Heart left ventricle (tissue), 16 donors: ENCODE measurements at regions not wholly inside any gene's neighbourhood (a gene's known extent, or its start where the extent isn't known, plus 50 kb on each side); places are given as distances from the start of the nearest gene placed in this dataset.
A peak's percentile ranks its signal among the peaks of the same experiment; 100 is the strongest.

Experiments used
- ATAC-seq, 4 donors: fragments of 200-7000 bp; cut with Tn5 transposase; one replicate each; pipeline ENCODE4 v1.9.1; 2020 to 2022; ENCODE audit warnings: moderate library complexity in 4 of 4, mild to moderate bottlenecking in 3 of 4, moderate number of reproducible peaks in 1 of 4
- DNase-seq, 5 donors: peaks; one replicate each; pipeline ENCODE4 v3.0.0-alpha.2; 2020
- H3K27ac ChIP-seq, 12 donors: fragments of 200-600 bp; sonication (generic) in 4 of 12; one replicate each; pipeline versions ENCODE4 v1.5.0 to v1.8.0; 2016 to 2022; ENCODE audit warnings: mild to moderate bottlenecking in 2 of 12
- H3K27me3 ChIP-seq, 9 donors: fragments of 200-600 bp; sonication (generic) in 2 of 9; one replicate each; pipeline versions ENCODE4 v1.5.1 to v1.8.0; 2016 to 2022; ENCODE audit warnings: mild to moderate bottlenecking in 3 of 9
- H3K36me3 ChIP-seq, 9 donors: fragments of 200-600 bp; sonication (generic) in 2 of 9; one replicate each; pipeline versions ENCODE4 v1.5.0 to v1.8.0; 2018 to 2022; ENCODE audit warnings: mild to moderate bottlenecking in 2 of 9
- H3K4me1 ChIP-seq, 12 donors: fragments of 200-600 bp; sonication (generic) in 4 of 12; one replicate each; pipeline versions ENCODE4 v1.5.0 to v1.8.0; 2016 to 2022; ENCODE audit warnings: mild to moderate bottlenecking in 3 of 12
- H3K4me3 ChIP-seq, 12 donors: fragments of 200-600 bp; sonication (generic) in 4 of 12; one replicate each; pipeline versions ENCODE4 v1.5.0 to v1.8.0; 2017 to 2022; ENCODE audit warnings: mild to moderate bottlenecking in 9 of 12, moderate library complexity in 4 of 12
- H3K9me3 ChIP-seq, 12 donors: fragments of 200-600 bp; sonication (generic) in 4 of 12; one replicate each; pipeline versions ENCODE4 v1.5.0 to v1.8.0; 2016 to 2022; ENCODE audit warnings: mild to moderate bottlenecking in 1 of 12
- POLR2A ChIP-seq, 2 donors: fragments of 450-650 bp; IDR thresholded peaks; one replicate each; pipeline ENCODE4 v1.6.1; 2017; ENCODE audit warnings: antibody characterized with exemption in 2 of 2, mild to moderate bottlenecking in 2 of 2, moderate library complexity in 2 of 2
- WGBS, 4 donors: extraction: QIAGEN DNeasy Blood & Tissue Kit in 2 of 4; methylation state at CpG; one replicate each; pipeline versions ENCODE4 v1.1.5 to v1.1.7; 2013 to 2018; 5-methylcytosine and 5-hydroxymethylcytosine counted together
- intact Hi-C, 10 donors: fragments of 100-400 bp; cut with DNase I; formaldehyde crosslinking; loops; one replicate each; pipeline versions ENCODE4 v1.11.1 to v1.14.2; 2022
- TF ChIP-seq, protein P1 (sequence below), 12 donors: fragments of 200-600 bp; sonication (generic) in 4 of 12; IDR thresholded peaks; one replicate each; pipeline versions ENCODE4 v1.5.0 to v1.8.0; 2018 to 2022; ENCODE audit warnings: antibody characterized with exemption in 12 of 12, mild to moderate bottlenecking in 5 of 12
- donor health status: ischemic (EF 13 %, LVEDD 7.1; RV severe dilation, severe dysfunction).
- donor health status: healthy with polysubstance abuse.
- donor health status: DM: no; HTN: yes; CAD: no.
- donor health status: DM: no; HTN: no; CAD: no.
- donor health status: ischemic (EF 25% LVEDD 6.9; RV normal size, moderate dysfunction).
- donor health status: ischemic (EF 25% LVEDD 5.7; RV mildly dilated, moderate dysfunction).
- donor health status: healthy.
- donor health status: DM: yes; HTN: yes; CAD: no.
- donor health status: ischemic (EF 35%, LVEDD 5.7; RV mildly dilated, moderate dysfunction).
- donor health status: nonischemic (EF 11% LVEDD 7.7; RV severe dilation, severe dysfunction).
- donor health status: DM: yes; HTN: yes; CAD: no.
- donor health status: PGD.
- donor health status: ischemic (EF 29% LVEDD 5.4; RV normal size, mild dysfunction).
- donor health status: nonischemic (EF 23%, LVEDD 6.1; RV moderate dilation, normal function).

DNA sequence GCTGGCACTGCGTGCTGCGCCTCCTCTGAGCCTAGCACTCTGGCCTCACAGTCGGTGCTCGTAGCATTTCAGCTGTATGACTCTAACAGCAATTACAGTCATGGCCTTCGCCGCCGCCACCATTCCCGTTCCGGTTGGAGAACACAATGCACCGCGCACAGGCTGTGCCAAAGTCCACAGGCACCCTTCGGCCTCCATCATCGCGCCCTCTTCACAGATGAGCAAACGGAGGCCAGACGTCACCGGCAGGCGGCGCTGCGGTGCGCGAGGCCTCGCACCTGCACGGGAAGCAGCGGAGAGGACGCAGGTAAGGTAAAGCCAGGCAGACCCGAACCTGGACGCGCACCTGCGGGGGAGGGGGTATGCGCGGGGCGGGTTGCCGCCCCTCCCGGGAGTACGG lies 128.9 kb downstream of the BARX1 start:
- Histone ChIP-seq H3K4me1 (peaks cover 0 to 8% (median 4%) of the 10 kb centered on the region in 12 donors), H3K36me3 (no peaks in the 10 kb centered on the region), H3K9me3 (peaks cover 0 to 14% (median 0%) of the 10 kb centered on the region in 12 donors), H3K27ac (no peak overlapping the region), H3K4me3 (no peak overlapping the region), H3K27me3 (peaks cover 0 to 50% (median 16%) of the 10 kb centered on the region in 9 donors)
- intact Hi-C loops: loop anchor here in 5 of 10 donors (5.0 to 10.0 kb wide), 2 partner anchors 136 to 139 kb away; no protein-coding TSS in a partner anchor
- WGBS, 4 donors: 22 to 35% (median 24%) methylated on average over 11 to 36 of the region's 36 CpGs
- ATAC-seq: no peak
- DNase-seq: peak in 1 of 5 donors; percentile 62
- TF ChIP-seq, protein P1, sequence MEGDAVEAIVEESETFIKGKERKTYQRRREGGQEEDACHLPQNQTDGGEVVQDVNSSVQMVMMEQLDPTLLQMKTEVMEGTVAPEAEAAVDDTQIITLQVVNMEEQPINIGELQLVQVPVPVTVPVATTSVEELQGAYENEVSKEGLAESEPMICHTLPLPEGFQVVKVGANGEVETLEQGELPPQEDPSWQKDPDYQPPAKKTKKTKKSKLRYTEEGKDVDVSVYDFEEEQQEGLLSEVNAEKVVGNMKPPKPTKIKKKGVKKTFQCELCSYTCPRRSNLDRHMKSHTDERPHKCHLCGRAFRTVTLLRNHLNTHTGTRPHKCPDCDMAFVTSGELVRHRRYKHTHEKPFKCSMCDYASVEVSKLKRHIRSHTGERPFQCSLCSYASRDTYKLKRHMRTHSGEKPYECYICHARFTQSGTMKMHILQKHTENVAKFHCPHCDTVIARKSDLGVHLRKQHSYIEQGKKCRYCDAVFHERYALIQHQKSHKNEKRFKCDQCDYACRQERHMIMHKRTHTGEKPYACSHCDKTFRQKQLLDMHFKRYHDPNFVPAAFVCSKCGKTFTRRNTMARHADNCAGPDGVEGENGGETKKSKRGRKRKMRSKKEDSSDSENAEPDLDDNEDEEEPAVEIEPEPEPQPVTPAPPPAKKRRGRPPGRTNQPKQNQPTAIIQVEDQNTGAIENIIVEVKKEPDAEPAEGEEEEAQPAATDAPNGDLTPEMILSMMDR (IDR thresholded peaks at IDR 0.05): peak in 3 of 12 donors; percentile 18 to 30 (median 22)
- TF ChIP-seq POLR2A (IDR thresholded peaks at IDR 0.05): no peak

DNA sequence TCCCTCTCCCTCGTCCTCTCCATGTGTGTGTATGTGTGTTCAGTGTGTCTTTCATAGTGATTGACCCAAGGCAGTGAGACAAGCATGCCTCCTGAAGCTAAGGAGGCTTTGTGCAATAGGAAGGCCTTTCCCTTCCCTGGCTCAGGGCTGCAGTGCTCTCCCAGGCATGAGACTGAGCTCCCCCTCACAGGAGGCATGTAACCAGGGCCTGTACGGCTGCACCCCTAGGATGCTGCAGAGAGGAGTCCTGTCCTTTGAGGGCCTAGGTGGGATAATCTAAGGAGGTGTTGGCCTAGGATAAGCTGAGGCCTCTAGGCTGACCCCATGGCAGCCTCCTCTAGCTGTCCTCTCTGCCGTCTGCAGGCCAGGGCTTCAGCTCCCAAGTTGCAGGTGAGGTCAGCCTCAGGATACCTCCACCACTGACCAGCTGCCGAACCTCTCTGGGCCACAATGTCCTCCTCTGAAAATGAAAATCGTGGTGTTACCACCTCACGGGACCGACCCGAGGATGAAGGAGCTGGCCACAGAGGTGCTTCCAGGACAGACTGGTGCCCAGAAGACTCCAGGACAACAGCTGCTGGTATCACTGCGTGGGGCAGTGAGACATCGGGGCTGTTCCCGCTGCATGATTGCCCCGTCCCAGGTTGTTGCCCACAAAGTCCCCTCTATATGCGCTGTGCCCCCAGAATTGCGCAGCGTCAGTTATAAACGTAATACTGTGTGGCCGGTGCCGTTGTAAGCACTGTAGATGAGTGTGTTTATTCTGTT lies 129.6 kb downstream of the BARX1 start:
- H3K4me3 ChIP-seq: no peak overlapping the region
- intact Hi-C loops: loop anchor here in 5 of 10 donors (5.0 to 10.0 kb wide), 2 partner anchors 137 to 139 kb away; no protein-coding TSS in a partner anchor
- no peaks in the 10 kb centered on the region for H3K36me3 ChIP-seq
- H3K27ac ChIP-seq: no peak overlapping the region
- ATAC-seq (no peak), DNase-seq (peak in 1 of 5 donors; percentile 47)
- TF ChIP-seq, protein P1 (IDR thresholded peaks at IDR 0.05): no peak
- no peak for TF ChIP-seq POLR2A (IDR thresholded peaks at IDR 0.05)
- peaks cover 0 to 51% (median 18%) of the 10 kb centered on the region in 9 donors for H3K27me3 ChIP-seq
- H3K4me1 ChIP-seq: peaks cover 0 to 8% (median 4%) of the 10 kb centered on the region in 12 donors
- H3K9me3 ChIP-seq: peaks cover 0 to 14% (median 0%) of the 10 kb centered on the region in 12 donors
- 82 to 94% (median 87%) methylated on average over 14 to 18 of the region's 18 CpGs for WGBS, 4 donors

DNA sequence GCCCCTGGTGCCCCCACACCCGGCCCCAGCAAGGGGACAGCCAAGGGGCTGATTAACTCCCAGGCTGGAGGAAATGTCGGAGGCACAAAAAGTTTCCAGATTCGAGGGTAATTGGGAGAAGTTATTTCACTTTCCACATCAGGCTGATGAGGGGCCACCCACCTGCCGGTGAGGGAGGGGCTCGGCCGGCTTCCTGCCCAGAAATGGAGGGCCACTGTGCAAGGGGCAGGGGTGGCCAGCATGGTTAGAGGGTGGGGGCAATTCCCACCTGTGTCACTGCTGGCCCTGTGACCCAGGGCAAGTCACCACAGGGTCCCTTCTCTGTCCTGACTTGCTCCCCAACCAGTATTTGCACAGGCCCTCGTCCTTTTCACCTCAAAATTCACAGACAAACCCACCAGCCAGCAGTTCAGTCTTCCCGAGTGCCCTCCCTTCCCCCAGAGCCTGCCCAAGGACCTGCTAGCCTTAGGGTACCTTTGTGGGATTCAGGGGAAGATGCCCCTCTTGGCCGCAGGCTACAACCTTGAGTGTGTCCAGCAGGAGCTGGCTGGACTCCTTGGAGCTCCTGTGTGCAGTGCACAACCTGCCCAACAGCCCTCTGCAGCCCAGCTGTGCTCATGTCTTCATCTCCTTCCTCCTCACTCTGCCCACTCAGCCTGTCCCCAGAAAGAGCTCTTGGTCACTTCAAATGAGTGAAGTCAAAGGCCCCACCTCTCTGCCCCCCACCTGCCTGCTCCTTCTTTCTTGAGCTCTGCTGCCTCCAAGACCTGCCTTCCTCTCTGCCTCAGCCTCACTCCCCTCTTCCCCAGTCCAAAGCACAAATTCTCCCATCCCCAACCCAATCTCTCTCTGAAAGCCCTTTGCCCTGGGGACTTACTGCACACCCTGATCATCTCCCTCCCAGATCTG lies 130.5 kb downstream of the BARX1 start:
- Histone ChIP-seq H3K27me3 (peaks cover 0 to 57% (median 23%) of the 10 kb centered on the region in 9 donors), H3K36me3 (no peaks in the 10 kb centered on the region), H3K9me3 (peaks cover 0 to 14% (median 0%) of the 10 kb centered on the region in 12 donors), H3K4me1 (peaks cover 0 to 8% (median 4%) of the 10 kb centered on the region in 12 donors), H3K27ac (no peak overlapping the region), H3K4me3 (no peak overlapping the region)
- DNase-seq (peak in 1 of 5 donors; percentile 18), ATAC-seq (no peak)
- intact Hi-C loops: loop anchor here in 5 of 10 donors (5.0 to 10.0 kb wide), 3 partner anchors 123 to 140 kb away; no protein-coding TSS in a partner anchor
- 61 to 73% (median 68%) methylated on average over 9 of the region's 9 CpGs for WGBS, 4 donors
- TF ChIP-seq, protein P1 (IDR thresholded peaks at IDR 0.05): no peak
- TF ChIP-seq POLR2A (IDR thresholded peaks at IDR 0.05): no peak
